Erythroblast (primary cell): ENCODE measurements at regions not wholly inside any gene's neighbourhood (a gene's known extent, or its start where the extent isn't known, plus 50 kb on each side); places are given as distances from the start of the nearest gene placed in this dataset.
"Not testable (repeated sequence)": the region's sequence is repeated elsewhere in the genome, so short reads cannot be mapped to it uniquely, and the experiment has no call there.

Experiments
- GATA1 ChIP-seq: IDR thresholded peaks from 2 replicates; pipeline ENCODE4 v1.6.1; 2011; ENCODE audit warnings: low read depth, mild to moderate bottlenecking, control low read depth, low read length, moderate library complexity
- POLR2A ChIP-seq: IDR thresholded peaks from 2 replicates; pipeline ENCODE4 v1.6.1; 2011; ENCODE audit warnings: mild to moderate bottlenecking, low read length

- not testable (repeated sequence) for TF ChIP-seq POLR2A, GATA1
Measured at GRCh38 chrX:115987464-115987863, 183.1 kb upstream of the AGTR2 start.
